ENCODE measurements at regions not wholly inside any gene's neighbourhood (a gene's known extent, or its start where the extent isn't known, plus 50 kb on each side); places are given as distances from the start of the nearest gene placed in this dataset.

DNA sequence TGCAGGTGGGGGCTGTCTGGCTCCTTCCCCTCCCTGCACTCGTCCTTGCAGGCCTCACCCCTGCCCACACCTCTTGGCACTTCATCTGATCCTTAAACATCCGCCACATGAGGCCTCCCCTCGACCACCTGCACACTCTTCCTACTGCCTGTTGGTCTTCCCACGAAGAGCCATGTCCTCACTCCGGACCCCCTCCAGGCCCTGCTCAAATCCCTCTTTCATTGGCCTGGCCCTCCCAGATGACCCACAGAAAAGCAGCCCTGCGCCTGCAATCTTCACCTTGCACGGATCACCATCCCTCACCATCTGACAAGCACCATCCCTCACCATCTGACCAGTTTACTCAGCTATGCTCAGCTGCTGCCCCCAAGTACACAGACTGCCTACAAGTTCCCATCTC, 193.6 kb downstream of the BCL11B start:
- DNase-seq (ENCODE audit: low read depth): no peak
- H3K4me3 ChIP-seq (ENCODE audit: low read depth, low read length): no peak overlapping the region
- TF ChIP-seq CTCF (conservative IDR thresholded peaks at IDR 0.05; ENCODE audit: low read depth, low read length): no peak

- TF ChIP-seq CTCF (conservative IDR thresholded peaks at IDR 0.05; ENCODE audit: low read depth, low read length): no peak
- no peak for DNase-seq (ENCODE audit: low read depth)
Observed at GRCh38 chr14:99079061-99079727, 192.8 kb downstream of the BCL11B start.

GRCh38 chr14:99080306-99080705, 191.7 kb downstream of the BCL11B start:
- no peak overlapping the region for H3K4me3 ChIP-seq (ENCODE audit: low read depth, low read length)
- no peak for DNase-seq (ENCODE audit: low read depth)
- TF ChIP-seq CTCF (conservative IDR thresholded peaks at IDR 0.05; ENCODE audit: low read depth, low read length): no peak

More at GRCh38 chr14:99079061-99079727, 192.8 kb downstream of the BCL11B start:
- no peak overlapping the region for H3K4me3 ChIP-seq (ENCODE audit: low read depth, low read length)

DNA sequence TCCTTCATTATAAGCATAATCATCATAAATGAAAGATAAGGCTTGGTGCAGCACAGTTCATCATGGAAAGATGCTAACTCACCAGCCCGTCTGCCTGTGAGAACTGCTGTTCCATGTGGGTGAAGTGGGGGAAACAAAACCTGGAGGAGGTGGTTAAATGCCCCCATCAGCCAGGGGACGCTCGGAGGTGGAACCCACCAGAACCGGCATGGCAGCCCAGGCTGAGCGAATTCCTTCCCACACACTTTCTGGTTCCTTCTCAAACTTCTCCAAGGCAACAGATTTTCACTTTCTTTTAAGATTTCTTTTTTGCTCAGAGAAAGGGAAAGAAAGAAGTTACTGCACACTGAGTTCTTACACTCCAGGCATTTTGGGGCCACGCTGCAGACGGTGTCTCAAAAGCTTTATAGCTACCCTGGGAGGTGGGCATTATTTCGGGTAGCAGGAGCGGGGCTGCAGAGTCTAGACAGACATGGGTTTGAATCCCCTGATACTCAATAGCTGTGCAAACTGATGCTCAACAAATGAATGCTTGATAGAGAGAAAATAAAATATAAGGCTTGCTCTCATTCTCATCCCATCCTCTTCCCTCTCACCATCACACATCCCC, 190.7 kb downstream of the BCL11B start:
- TF ChIP-seq CTCF (conservative IDR thresholded peaks at IDR 0.05; ENCODE audit: low read depth, low read length): no peak
- no peak overlapping the region for H3K4me3 ChIP-seq (ENCODE audit: low read depth, low read length)
- DNase-seq (ENCODE audit: low read depth): no peak

GRCh38 chr14:99081880-99082279, 190.1 kb downstream of the BCL11B start:
- DNase-seq (ENCODE audit: low read depth): no peak
- no peak overlapping the region for H3K4me3 ChIP-seq (ENCODE audit: low read depth, low read length)
- TF ChIP-seq CTCF (conservative IDR thresholded peaks at IDR 0.05; ENCODE audit: low read depth, low read length): no peak

GRCh38 chr14:99093532-99094517, 178.2 kb downstream of the BCL11B start:
- no peak for DNase-seq (ENCODE audit: low read depth)

More at GRCh38 chr14:99093532-99094517, 178.2 kb downstream of the BCL11B start:
- no peak overlapping the region for H3K4me3 ChIP-seq (ENCODE audit: low read depth, low read length)
- no peak for TF ChIP-seq CTCF (conservative IDR thresholded peaks at IDR 0.05; ENCODE audit: low read depth, low read length)

Data from choroid plexus epithelial cell (primary cell).